ENCODE measurements at regions not wholly inside any gene's neighbourhood (a gene's known extent, or its start where the extent isn't known, plus 50 kb on each side); places are given as distances from the start of the nearest gene placed in this dataset.
A peak's percentile ranks its signal among the peaks of the same experiment; 100 is the strongest.
"Not testable (repeated sequence)": the region's sequence is repeated elsewhere in the genome, so short reads cannot be mapped to it uniquely, and the experiment has no call there.

DNA sequence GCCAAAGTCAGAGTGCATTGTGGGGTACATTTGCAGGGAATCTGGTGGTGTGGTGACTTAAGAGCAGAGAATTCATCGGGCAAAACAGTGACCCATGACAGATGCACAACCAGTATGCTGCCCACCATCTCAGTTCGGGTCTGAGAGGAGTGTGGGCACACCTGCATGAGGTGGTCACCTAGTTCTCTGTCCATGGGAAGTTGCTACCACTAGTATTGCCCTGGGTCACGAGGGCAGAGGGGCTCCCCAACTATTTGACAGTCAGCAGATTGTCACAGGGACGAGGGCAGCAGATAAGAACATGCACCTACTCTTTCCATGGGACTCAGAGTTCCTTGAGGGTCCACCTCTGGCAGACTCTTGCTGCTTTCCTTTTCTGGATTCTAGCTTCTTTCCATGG lies 305.2 kb upstream of the MAOA start:
- no peak for DNase-seq

DNA sequence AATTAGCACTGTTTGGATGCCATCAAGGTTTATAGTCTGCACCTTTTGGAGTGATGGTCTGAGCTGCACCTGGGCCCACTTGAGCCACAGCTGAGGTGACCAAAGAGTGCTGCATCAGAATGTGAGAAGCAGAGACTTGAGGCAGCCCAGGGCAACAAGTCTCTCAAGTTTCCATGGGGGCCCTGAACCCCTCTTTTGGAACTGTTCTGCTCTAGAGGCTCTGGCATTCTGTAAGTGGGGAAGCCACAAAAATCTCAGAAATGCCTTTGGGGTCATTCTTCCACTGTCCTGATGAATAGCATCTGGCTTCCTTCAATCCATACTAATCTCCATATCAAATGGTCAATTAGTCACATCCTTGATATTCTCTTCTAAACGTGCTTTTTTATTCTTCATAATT lies 298.4 kb upstream of the MAOA start:
- DNase-seq: no peak

DNA sequence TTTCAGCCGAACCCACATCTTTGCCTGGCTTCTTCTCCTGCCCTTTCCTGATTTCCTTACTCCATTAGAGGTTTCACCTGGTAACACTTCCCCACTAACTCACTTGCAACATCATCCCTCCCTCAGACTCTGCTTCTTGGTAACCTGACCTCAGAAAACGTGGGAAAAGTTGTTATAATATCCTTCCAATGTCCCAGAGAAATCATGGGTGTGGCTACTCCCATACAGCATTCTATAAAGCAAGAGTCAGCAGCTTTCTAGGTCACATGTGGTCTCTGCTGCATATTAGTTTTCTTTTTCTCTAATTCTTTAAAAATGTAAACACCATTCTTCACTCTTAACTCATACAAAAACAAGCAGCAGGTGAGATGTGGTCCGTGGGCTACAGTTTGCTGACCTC lies 283.1 kb upstream of the MAOA start:
- DNase-seq: no peak

DNA sequence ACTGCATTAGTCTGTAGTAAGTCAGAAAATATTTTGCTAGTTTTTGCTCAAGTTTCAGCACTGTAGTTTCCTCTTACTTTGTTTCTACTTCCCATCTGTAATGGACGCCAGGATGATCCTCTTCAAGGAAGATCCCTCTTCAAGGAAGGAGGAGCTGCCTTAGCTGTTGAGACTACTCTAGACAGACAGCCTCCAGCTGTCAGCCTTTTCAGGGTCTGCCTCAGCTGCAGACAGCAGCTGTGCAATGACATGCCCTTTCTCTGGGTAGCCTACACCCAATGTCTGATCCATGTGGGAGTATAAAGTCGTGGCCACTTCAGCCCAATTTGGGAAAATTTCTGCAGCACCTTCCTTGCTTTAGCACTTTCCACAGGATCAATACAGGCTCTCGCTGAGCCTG lies 281.0 kb upstream of the MAOA start:
- no peak for DNase-seq

DNA sequence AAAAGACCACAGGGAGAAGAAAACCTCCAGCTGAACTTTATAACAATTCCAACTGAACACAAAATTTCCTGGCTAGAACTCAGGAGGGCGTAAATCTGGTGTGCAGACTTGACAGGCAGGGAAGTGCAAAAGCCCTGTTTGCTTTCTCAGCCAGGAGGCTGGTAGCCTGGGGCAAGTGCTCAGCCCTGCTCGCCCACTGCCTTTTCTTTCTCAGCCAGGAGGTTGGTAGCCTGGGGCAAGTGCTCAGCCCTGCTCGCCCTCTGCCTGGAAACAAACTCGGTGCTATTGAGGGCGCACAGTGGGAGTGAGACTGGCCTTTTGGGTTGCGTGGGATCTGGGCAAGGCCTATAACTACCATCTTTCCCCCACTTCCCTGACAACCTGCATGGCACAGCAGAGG lies 275.4 kb upstream of the MAOA start:
- DNase-seq: no peak

DNA sequence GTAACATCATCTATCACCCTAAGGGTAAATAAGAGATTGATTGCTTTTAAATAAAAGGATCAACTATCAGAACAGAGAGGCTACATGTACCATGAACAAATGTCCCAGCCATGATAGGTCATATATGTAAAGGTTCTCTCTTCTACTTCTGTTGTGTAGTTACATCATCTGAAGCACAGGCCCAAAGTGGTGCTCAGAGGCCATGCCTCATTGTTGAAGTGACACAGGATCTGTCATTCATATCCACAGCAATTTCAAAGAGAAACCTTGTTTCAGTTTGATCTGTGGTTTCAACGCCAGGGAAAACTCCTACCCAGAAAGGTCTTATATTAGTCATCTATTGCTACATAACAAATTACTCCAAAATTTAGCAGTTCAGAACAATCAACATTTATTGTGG lies 269.2 kb upstream of the MAOA start:
- no peak for DNase-seq

DNA sequence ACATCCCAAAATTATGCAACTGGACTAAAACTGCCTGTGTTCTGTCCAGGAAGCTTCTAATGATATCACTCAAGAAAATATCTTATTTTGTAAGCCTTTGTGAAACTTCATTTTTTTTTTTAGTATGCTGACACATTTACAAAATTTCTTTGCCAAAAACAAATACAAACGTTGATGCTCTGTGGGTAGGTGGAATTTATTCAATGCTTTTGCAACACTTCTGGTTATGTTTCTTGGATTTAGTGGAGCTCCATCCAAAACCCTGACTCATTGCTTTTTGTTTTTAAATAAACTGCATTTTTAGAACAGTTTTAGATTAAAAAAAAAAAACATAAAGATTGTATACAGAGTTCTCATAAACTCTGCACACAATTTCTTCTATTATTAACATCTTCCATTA lies 250.9 kb upstream of the MAOA start:
- DNase-seq: no peak

DNA sequence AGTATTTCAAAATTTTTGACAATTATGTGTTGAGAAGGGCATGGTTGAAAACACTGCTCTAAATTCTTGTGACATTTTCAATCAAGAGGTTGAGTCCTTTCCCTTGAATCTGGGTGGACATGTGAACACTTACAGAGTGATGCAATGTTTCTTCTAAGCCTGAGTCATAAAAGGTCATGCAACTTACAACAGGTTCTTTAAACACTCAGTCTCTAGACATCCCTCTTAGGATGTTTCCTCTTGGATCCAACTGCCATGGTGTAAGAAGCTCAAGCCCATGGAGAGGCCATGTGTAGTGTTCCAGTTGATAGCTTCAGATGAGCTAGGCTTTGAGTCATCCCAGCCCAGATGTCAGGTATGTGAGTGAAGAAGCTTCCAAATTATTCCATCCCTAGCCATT lies 232.2 kb upstream of the MAOA start:
- no peak for DNase-seq

DNA sequence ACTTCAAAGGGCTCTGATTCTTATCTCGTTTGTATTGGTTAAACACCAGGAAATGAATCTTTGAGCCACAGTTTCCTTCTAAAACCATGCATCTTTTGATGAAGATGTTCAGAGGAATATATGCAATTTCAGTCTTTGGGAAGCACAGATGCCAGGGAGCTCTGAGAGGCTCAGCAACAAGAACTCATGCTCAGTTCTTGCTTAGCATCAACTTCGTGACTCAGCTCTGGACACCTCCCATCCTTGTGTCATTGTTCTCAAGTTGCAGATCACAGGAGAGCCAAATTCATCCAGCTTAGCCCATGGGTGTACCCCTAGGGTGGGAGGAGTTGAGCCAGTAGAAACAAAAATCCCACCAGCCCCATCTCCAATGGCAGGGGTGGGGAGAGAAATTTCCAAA lies 219.6 kb upstream of the MAOA start:
- no peak for DNase-seq

DNA sequence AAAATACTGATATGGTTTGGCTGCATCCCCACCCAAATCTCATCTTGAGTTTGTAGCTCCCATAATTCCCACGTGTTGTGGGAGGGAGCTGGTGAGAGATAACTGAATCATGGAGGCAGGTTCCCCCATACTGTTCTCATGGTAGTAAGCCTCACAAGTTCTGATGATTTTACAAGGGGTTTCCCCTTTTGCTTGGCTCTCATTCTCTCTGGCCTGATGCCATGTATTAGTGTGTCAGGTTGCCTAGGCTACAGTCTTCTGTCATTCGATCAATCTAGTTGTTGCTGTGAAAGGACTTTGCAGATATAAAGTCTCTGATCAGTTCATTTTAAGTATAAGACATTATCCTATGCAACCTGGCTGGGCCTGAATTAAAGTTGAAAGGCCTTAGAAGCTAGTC lies 209.3 kb upstream of the MAOA start:
- no peak for DNase-seq

DNA sequence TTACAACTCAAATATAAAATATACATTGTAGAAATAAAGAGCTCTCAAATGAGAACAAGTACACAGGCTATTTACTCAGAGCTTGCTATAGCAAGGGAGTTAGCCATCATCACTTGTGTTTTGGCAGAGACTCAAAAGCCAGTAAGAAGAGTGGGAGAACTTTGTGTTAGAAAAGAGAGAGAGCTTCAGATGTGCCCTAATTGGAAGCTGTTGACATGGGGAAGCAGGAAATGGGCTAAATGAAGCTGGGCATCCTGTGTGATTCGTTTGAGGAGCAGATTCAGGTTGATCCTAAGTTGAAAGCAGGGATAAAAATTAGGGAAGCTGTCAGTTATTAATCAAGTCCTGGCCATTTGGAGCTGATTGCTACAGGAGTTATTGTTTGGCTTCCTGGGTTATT lies 207.4 kb upstream of the MAOA start:
- peak in 3 of 56 donors; percentile 0 to 3 (median 2) for DNase-seq

DNA sequence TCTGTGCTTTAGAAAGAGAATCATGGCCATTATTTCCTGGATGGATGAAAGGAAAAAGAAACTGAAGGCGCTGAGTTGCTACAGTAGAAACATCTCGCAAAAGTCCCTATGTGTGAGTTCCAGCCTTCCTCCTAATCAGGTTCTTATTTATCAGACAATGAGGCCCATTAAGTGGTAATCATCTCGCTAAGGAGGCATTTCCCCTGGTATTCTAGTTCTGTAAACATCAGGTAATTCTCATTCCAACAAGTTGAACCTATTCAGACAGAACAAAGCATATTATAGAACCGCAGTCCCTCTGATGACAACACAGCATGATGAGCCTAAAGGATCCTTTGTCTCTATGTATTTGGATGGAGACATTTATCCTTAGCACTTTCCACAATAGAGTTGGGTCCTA lies 205.7 kb upstream of the MAOA start:
- DNase-seq: no peak

DNA sequence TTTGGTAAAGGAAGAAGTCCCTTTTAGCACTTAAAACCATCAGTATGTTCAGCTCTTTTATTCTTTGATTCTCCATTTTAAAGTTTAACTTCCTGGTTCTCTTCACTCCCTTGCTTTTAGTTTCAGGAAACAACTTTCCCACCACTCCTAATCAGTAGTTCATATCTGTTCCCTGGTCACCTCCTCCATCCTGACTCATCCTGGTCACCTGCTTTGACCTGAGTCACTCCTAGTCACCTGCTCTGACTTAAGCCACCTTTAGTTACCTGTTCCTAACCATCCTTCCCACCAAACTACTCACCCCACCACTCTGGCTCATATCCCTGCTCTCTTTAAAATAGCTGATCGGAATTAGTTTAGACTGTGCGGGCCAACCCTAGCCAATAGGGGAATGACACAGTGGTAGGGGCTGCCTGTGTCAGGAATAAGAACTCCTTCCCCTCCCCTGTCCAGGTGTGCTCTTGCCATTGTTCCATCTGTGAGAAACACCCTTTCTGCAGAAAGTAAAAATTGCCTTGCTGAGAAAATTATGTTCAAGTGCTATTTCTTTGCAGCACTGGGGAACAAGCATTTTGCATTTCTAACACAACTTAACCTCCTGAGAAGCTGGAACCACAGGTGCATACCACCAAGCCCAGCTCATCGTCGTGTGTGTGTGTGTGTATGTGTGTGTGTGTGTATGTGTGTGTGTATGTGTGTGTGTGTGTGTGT lies 204.0 kb upstream of the MAOA start:
- DNase-seq: not testable (repeated sequence)

DNA sequence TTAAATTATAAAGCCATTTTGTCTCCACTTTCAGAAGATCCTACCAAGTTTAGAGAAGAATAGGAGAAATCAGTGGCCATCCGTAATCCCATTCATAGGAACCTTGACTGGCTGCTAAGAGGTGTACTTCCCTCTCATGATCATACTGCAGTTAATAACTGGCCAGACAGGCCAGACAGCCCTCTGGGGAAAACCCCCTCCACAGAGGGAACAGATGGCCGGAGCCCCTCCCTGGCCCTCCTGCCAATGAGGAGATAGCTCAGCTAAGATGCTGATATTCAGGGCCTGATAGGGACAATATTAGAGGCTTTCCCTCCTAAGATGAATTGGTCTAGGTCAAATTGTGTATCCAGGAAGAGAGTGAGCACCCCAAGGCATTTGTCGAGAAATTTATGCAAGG lies 200.0 kb upstream of the MAOA start:
- no peak for DNase-seq

DNA sequence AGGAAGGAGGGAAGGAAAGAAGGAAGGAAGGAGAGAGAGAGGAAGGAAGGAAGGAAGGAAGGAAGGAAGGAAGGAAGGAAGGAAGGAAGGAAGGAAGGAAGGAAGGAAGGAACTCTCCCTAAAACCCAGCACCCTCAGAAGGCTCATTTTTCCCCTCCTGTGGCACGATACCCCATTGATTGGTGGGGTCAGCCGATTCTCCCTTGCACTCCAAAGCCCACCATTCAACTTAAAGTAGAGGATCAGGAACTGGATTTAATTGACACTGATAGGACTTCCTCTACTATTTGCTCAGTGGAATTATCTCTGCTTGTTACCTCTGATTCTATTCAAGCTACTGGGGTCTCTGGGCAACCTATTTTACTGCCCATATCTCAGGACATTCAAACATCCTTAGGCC lies 199.2 kb upstream of the MAOA start:
- DNase-seq: no peak

DNA sequence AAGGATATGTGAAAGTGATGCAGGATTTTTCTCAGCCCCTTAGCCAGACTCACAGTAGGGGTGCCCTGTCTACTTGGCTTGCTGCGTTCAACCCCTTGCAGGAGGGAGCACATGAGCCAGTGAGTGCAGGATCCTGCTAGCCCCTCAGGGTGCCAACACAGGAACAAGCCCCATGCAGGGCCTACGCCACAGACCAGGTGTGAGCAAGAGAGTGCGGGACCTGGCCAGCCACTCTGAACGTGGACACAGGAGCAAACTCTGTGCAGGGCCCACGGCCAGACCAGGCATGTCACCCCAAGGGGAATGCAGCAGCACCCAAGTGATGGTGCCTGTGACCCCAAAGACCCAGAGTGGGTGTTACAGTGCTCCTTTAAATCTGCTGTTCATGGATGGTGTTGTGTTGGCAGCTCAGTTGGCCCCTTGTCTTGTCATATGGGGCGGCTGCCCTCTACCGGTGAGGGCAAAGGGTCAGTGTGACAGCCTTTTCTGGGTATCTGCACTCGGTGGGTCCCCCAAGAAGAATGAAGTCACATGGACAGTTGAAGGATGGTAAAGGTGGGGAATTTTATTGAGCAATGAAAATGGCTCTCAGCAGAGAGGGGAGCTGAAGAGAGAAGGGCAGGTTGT lies 188.4 kb upstream of the MAOA start:
- DNase-seq: no peak

DNA sequence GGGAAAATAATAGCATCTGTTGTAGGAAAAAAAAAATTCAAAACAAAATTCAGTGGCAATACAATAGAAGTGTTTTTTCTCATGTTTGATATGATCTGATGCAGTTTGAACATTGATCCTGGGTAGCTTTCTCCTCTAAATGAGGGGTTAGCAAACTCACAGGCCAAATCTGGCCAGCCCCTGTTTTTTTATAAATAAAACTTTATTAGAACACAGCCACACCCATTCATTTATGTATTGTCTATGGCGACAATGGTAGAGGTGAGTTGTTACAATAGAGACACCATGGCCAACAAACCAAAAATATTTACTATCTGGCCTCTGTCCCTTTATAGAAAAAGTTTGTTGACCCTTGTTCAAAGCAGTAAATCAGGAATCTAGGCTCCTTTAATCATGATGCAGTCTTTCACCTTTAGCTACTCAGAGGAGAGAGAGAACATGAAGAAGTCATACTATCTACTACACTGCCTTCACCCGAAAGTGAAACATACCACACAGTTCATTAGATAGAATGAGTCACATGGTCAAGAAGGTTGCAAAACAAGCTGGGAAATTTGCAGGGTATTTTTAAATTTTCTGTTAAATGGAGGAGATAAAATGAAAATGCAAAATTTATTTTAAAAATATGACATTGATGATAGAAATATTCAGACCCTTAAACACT lies 186.6 kb upstream of the MAOA start:
- no peak for DNase-seq

DNA sequence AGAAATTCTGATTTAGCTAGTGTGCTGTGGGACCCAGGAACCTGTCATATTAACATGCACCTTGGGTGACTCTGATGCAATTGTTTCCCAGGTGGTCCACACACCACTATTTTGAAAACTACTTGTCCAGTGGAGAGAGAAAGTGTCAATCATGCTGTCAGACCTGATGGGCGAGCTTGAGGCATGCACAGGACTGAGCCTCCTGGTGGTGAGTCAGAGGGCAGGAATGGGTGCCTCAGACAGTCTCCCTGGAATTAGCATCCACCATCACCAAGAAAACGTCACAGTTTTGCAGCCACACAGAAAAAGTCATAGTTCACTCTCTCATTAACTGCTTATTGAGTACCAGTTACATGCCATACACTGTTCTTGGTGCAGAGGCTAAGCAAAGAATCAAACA lies 181.8 kb upstream of the MAOA start:
- no peak for DNase-seq

DNA sequence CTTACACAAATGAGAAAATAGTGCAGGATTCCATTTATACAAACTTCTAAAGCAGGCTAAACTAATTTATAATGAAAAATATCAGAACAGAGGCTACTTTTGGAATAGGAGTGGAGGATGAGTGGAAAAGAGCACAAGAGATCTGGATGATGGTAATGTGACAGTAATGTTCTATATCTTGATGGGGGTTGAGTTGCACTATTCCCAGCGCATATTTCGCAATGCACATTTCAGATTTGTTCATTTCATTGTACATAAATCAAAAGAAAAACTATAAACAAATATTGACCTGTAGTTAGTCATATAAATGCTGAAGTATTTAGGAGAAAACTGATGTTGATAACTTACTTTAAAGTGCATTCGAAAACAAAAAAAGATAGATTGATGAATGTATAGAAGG lies 177.0 kb upstream of the MAOA start:
- no peak for DNase-seq

DNA sequence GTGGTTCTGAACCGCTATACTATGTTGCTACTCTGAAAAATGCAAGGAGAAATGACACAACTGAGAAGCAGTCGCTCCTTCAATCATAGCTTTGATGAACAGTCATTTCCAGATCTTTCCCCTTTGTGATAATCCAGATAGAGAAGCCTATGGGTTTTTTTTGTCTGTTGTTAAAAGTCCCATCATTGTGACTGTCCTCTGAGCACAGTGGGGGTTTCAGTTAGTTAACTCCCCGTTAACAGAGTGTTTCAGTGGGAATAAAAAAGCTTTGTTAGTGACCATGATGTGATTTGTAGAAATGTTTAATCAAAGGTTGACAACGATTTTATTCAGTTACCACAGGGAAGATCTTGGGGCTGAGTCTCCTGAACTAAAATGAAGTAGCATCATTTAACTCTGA lies 176.2 kb upstream of the MAOA start:
- DNase-seq: no peak

DNA sequence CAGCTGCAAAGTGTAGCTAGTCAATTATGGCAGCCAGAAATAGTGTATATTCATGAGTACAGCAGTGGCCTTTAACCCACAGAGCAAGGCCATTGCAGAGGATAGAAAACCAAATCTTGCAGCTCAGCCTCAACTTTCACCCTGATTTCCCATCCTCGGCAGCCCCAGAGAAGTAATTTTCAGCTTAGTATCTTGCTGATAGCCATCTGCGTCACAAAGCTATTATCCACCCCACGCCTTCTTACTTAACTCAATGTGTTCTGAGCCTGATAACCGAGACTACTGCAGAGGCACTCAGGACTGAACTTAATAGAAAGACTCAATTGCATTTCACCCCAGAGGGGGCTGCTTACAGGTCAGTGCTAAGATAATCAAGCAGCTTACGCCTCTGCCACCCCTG lies 174.5 kb upstream of the MAOA start:
- DNase-seq: no peak

DNA sequence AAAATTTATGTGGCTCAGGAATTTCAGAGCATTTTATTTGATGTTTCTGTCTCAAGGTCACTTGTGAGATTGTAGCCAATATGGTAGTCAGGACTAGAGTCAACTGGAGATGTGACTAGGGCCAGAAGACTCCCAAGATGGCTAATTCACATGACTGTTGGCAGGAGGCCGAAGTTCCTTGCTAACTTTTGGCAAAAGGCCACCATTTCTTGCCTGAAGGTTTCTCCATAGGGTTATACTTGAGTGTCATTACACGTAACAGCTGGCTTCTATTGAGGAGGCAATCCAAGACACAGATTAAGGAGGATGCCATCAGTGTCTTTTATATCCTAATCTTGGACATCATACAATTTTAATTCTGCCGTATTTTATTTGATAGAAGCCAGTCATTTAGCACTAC lies 162.3 kb upstream of the MAOA start:
- DNase-seq: no peak

DNA sequence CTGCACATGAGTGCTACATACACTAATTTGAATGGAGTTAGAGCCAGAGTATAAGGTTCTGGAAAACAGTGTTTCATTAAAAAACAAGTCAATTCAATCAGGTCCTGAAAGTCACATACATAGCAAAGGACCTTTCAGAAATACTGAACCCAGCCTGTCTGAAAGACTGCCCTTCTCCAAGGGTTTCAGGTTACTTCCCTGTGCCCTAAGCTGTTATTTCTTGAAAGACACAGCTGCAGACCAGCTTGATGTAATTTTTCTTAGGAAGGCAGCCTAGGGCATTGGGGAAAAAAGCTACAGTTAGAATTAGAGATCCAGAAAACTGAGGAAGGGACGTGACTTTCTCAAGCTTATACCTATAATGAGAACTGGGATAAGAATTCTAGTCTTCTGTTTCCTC lies 155.9 kb upstream of the MAOA start:
- no peak for DNase-seq
